Glomerular visceral epithelial cell (primary cell): ENCODE measurements at regions not wholly inside any gene's neighbourhood (a gene's known extent, or its start where the extent isn't known, plus 50 kb on each side); places are given as distances from the start of the nearest gene placed in this dataset.
A peak's percentile ranks its signal among the peaks of the same experiment; 100 is the strongest.
"Not testable (repeated sequence)": the region's sequence is repeated elsewhere in the genome, so short reads cannot be mapped to it uniquely, and the experiment has no call there.

ENCODE experiments used
- DNase-seq: peaks from one replicate; pipeline ENCODE4 v3.0.0-alpha.2; 2016; ENCODE audit errors: extremely low spot score

GRCh38 chr7:118801366-118801765, 576.9 kb downstream of the ANKRD7 start:
- no peak for DNase-seq

DNA sequence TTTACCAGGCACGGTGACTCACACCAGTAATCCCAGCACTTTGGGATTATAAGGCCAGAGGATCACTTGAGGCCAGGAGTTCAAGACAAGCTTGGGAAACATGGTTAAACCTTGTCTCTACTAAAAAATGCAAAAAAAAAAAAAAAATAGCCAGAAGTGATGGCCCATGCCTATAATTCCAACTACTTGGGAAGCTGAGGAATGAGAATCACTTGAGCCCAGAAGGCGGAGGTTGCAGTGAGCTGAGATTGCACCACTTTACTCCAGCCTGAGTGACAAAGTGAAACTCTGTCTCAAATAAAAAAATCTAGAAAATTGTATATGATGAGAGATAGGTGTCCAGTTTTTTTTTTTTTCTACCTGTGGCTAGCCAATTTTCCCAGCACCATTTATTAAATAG, 578.2 kb downstream of the ANKRD7 start:
- DNase-seq: no peak

GRCh38 chr7:118826246-118826645, 601.7 kb downstream of the ANKRD7 start:
- no peak for DNase-seq

DNA sequence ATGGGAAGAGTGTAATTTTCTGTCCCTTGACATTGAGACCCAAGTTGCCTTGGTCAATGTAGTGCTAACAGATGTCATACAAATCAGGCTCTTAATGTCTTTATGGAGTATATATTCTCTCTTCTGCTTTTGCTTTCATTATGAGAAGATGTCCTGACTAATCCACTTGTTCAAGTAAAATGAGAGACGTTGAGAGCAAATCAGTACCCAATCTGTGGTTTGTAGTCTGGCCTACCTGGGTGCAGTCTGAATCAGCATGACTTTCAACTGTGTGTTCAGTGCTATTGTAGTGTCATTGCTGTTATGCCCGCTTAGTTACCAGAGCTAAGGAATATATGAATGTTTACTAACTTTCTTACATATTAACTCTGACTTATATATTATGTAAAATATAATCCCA, 612.4 kb downstream of the ANKRD7 start:
- no peak for DNase-seq

- no peak for DNase-seq
These were observed 615.0 kb downstream of the ANKRD7 start for GRCh38 chr7:118839515-118839914.

- no peak for DNase-seq
These were observed 619.0 kb downstream of the ANKRD7 start for GRCh38 chr7:118843456-118843855.

DNA sequence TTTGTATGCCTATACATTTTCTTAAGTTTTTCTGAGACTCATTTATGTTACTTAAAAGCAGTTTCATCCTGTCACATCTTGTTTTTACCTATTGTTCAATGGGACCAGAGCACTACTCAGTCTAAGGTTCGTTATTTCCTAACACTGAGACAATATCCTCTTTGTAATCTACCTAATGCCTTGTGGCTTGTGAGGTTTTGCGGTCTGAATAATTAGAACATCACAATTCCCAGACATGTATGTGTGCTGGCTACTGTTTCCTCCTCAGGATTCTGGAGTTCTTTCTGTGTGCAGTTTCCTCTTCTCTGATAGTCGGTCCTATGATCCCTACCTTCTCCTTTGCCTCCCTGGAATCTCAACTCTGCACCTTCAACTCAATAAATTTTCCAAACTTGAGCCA, 620.2 kb downstream of the ANKRD7 start:
- DNase-seq: no peak

DNA sequence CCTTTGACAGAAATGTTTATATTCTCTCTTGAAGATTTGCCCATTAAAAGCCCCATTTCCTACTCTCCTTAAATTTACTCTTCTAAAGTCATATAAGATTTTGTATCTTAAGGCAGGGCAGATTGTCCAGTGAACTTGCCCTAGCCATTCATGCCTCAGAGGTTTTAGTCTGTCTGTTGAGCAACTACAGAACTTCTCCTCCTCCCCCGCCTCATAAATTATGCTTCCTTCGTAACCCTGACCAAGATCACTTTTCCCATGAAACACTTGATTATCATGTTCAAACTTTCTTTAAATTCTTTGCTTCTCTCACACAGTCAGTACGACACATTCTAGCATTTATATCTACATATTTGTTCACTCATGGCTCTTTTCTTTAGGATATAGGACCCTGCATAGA, 621.3 kb downstream of the ANKRD7 start:
- DNase-seq: no peak

DNA sequence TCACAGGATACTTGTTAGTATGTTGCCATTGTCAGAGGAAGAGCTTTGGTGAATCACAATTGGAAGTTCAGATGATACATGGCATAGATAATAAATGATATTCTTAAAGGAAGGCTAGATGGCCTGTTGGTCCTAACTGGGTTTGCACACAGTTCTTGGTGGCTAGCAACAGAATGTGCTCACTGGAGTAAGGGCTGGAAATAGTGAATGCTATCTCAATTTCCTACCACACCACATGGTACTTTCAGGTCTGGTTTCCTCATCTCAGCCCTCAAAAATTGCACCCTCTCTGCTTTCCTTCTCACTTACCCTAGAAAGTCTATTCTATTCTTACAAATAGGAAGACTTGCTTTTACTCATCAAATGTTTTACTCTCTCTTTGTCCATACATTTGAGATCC, 622.5 kb downstream of the ANKRD7 start:
- DNase-seq: no peak

DNA sequence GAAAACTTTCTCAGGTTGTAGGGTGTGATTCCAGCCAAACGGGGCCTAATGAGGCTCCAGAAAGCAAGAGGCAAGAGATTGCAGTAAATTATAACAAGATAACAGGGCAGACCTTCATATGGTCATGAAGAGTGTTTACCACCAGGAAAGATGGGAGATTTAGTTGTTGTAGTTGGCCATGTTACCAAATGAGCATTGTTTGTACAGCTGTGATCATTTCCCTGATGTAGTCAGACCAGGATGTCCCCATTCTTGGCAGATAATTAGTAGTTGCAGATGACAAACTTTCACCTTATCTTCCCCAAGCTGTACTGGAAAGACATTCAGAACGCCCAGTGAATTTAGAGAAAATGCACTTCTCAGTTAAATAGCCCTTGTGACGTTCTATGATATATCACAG, 630.8 kb downstream of the ANKRD7 start:
- DNase-seq: no peak

DNA sequence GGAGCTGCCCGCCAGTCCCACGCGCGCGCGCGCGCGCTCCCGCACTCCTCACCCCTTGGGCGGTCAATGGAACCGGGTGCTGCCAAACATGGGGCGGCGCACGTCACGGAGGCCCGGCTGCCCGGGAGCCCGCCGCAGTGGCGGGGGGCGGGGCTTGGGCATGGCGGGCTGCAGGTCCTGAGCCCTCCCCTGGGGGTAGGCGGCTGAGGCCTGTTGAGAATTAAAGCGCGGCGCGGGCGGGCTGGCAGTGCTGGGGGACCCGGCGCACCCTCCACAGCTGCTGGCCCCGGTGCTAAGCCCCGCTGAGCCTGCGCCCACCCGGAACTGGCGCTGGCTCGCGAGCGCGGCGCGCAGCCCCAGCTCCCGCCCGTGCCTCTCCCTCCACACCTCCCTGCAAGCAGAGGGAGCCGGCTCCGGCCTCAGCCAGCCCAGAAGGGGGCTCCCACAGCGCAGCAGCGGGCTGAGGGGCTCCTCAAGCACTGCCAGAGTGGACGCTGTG, 634.2 kb downstream of the ANKRD7 start:
- DNase-seq: peak; percentile 13

DNA sequence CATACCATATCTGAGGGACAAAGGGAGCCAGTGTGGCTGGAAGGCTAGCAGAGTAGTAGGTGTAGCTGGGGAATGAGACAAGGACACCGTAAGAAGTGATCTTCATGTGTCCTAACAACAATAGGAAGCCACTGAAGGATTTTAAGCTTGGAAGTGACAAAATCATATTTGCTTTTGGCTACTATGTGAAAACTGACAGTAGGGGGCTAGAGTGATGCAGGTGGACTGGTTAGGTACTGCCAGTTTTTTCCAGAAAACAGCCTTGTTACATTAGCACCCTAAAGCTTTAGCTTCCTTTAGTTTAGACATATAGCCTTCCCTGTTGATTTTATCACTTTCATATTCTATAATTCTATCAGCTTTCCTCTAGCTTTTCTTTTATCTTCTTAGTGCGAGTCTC, 637.1 kb downstream of the ANKRD7 start:
- DNase-seq: no peak

- no peak for DNase-seq
These were observed 638.2 kb downstream of the ANKRD7 start for GRCh38 chr7:118862740-118863139.

GRCh38 chr7:118863966-118864365, 639.5 kb downstream of the ANKRD7 start:
- no peak for DNase-seq

DNA sequence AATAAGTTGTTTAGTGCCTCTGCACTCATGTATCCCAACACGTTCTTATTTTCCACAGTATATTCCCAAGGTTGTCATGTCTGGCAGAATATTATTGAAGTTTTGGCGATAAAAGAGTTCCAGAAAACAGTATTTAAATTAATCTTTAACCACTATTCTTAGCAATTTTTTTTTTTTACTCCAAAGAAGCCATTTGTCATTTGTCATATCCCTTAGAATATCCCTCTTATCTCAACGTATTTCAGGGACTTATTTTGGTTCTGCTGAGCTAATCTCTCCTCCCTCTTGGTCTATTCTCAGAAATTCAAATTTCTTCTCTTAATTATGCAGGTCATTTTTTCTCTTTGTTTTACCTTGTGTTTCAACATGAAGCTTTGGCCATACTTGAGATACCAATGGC, 643.4 kb downstream of the ANKRD7 start:
- no peak for DNase-seq

DNA sequence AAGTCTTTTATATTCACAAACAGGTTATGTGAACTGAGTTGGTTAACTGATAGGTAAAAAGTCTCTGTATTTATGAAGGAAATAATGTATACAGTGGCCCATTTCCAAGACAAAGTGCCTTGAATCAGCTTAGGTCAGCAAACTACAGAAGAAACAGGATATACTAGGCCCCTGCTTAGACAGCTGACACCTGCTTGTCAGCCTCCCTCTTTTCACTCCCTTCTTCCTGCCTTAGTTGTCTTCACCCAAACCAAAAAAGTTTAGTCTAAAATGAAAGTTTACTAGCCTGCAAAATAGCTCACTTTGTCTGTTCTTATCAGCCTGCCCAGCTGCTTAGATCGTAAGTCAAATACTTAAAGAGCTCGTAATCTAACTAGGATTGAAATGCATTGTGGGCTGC, 644.6 kb downstream of the ANKRD7 start:
- not testable (repeated sequence) for DNase-seq

- peak; percentile 1 for DNase-seq
These were observed 645.7 kb downstream of the ANKRD7 start for GRCh38 chr7:118870187-118870586.

GRCh38 chr7:118872568-118872967, 648.1 kb downstream of the ANKRD7 start:
- DNase-seq: no peak

DNA sequence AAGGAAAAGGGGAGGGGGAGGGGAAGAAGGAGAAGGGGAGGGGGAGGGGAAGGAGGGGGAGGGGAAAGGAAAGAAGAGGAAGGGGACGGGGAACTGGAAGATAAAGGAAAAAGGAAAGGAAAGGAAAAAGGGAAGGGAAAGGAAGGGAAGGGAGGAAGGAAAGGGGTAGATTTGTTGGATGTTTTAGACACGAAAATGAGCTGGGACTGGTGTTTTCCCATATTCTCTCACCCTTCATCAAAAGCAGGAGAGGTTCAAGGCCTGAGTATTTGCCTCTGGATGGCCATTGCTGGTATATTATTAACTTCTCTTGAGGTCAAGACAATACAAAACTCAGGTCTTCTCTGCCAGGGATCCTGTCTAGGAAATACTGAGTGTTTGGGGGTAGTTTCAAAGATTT, 652.7 kb downstream of the ANKRD7 start:
- no peak for DNase-seq

DNA sequence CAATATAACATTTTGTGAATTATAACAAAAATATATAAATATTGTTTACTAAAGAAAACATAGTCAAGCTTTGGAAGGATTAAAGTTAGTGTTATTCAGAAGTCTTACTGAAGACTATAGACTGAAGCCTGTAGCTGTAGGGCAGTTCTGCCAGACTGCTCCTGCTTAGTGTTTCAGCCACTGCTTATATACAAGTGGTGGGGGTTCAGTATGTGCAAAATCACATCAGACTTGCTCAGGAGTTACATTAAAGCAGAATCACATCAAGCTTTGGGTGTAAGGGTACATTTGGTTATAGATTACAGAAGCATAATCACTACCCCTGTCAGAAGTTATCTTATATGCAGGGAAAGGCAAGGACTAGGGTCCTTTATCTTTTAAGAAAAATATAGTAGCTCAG, 653.8 kb downstream of the ANKRD7 start:
- DNase-seq: no peak

DNA sequence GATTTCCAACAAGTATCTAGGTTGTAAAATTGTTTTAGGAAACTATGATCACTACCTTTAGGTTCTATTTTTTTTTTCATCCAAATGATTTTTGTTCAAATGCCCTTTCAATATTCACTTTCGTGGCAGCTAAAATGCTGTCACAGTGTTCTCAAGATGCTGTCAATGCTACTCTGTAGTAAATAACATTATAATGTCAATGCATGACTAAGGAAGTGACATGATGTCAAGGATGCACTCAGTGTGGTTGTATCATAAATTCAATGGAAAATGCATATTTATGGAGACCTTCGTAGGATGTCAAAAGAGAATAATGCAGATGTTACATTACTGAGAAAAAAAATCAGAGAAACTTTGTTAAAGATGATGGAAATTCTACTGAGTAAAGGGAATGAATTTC, 673.8 kb downstream of the ANKRD7 start:
- DNase-seq: no peak

GRCh38 chr7:118902600-118902999, 678.1 kb downstream of the ANKRD7 start:
- DNase-seq: no peak

- no peak for DNase-seq
These were observed 683.5 kb downstream of the ANKRD7 start for GRCh38 chr7:118907911-118908527.

DNA sequence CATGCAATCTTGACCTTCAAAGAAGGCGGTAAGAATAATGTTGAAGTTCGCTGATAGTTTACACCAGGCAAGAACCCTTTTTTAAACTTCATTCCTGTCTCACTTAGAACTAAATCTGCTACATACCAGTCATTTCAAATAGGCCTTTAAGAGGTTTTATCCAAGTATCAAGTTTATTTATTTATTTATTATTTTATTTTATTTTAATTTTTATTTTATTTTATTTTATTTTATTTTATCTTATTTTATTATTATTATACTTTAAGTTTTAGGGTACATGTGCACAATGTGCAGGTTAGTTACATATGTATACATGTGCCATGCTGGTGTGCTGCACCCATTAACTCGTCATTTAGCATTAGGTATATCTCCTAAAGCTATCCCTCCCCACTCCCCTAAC, 691.6 kb downstream of the ANKRD7 start:
- DNase-seq: not testable (repeated sequence)
